ENCODE measurements at regions not wholly inside any gene's neighbourhood (a gene's known extent, or its start where the extent isn't known, plus 50 kb on each side); places are given as distances from the start of the nearest gene placed in this dataset.
A peak's percentile ranks its signal among the peaks of the same experiment; 100 is the strongest.

DNA sequence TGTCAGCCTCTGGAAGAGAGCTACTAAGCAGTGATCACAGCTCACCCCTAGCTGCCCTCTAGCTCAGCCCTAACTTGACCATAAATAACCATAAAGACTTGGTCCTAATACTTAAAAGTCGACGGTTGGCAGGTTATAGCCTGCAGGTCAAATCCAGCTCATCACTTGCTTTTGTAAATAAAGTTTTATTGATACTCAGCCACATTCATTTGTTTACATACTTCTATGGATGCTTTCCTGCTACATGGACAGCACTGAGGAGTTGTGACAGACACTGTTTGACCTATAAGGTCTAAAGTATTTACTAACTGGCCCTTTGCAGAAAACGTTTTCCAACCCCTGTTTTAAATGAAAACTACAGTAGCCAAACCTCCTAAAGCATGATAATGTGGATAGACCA is 151.6 kb upstream of the ASIC2 start:
- TF ChIP-seq CTCF (IDR thresholded peaks at IDR 0.05; ENCODE audit: insufficient read depth, low read depth, low read length, missing control alignments) = no peak

DNA sequence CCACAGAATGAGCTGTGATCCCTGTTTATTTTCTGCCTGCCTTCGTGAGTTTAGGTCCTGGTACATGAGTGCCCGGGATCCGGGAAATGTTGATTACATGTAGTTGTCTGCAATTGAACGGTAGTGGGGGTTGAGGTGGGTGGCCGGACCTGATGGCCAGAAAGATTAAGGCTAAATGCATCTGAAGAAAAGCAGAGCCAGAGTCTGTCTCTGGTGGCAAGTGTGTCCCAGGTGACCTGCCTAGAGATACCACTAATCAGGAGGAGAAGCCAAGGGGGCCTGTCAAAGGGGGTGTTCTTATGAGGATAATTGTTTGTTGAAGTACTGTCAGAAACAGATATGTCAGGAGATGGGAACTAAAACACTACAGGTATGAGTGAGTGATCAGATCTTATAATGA is 154.0 kb upstream of the ASIC2 start:
- DNase-seq (ENCODE audit: low read depth) = no peak

More for the DNA sequence above, 151.6 kb upstream of the ASIC2 start:
- DNase-seq (ENCODE audit: low read depth) = no peak
- H3K4me3 ChIP-seq (ENCODE audit: low read depth, low read length) = no peak overlapping the region

DNA sequence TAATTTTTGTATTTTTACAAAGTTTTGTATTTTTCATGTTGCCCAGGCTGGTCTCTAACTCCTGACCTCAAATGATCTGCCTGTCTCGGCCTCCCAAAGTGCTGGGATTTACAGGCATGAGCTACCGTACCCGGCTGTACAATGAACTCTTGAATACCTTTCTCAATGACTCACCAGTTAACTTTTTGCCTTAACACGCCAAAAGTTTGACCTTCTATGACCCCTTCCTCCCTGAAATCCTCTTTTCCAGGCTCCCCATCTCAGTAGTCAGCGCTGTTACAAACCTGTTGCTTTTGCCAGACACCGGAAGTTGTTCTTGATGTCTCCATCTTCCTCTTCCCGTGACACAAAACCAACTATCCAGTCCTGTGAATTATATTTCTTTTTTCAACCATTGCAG is 158.1 kb upstream of the ASIC2 start:
- DNase-seq (ENCODE audit: low read depth) = no peak
- no peak overlapping the region for H3K4me3 ChIP-seq (ENCODE audit: low read depth, low read length)
- no peak for TF ChIP-seq CTCF (IDR thresholded peaks at IDR 0.05; ENCODE audit: insufficient read depth, low read depth, low read length, missing control alignments)

More for the DNA sequence above, 154.0 kb upstream of the ASIC2 start:
- no peak for TF ChIP-seq CTCF (IDR thresholded peaks at IDR 0.05; ENCODE audit: insufficient read depth, low read depth, low read length, missing control alignments)
- H3K4me3 ChIP-seq (ENCODE audit: low read depth, low read length) = no peak overlapping the region

DNA sequence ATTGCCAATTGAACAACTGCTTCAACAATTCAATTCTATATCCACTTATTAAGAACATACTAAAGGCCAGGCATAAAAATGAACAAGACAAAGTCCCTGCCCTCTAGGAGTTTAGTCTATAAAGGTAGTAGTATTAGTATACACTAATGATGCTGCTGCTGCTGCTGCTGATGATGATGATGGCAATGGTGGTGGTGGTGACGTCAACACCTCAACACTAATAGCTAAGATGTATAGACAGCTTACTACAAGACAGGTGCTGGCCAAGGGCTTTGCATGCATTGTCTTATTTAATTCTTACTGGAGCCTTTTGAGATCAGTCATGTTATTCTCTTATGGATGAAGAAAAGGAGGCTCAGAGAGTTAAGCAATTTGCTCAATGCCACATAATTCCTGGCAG is 164.4 kb upstream of the ASIC2 start:
- H3K4me3 ChIP-seq (ENCODE audit: low read depth, low read length) = no peak overlapping the region
- no peak for DNase-seq (ENCODE audit: low read depth)
- TF ChIP-seq CTCF (IDR thresholded peaks at IDR 0.05; ENCODE audit: insufficient read depth, low read depth, low read length, missing control alignments) = no peak

GRCh38 chr17:33459078-33459940 is 166.2 kb upstream of the ASIC2 start:
- TF ChIP-seq CTCF (IDR thresholded peaks at IDR 0.05; ENCODE audit: insufficient read depth, low read depth, low read length, missing control alignments) = no peak
- peak overlapping the region; percentile 25 for H3K4me3 ChIP-seq (ENCODE audit: low read depth, low read length)
- DNase-seq (ENCODE audit: low read depth) = peak; percentile 77

- no peak for TF ChIP-seq CTCF (IDR thresholded peaks at IDR 0.05; ENCODE audit: insufficient read depth, low read depth, low read length, missing control alignments)
- no peak for DNase-seq (ENCODE audit: low read depth)
- no peak overlapping the region for H3K4me3 ChIP-seq (ENCODE audit: low read depth, low read length)
Observed at GRCh38 chr17:33460781-33461450, 167.8 kb upstream of the ASIC2 start.

Measured in GM12865 (cell line).